Stimulated activated CD8-positive, alpha-beta memory T cell treated with anti-CD3 and anti-CD28 coated beads, Interleukin-4, amount 100 ng/mL, for 48 hours (primary cell): ENCODE measurements at regions not wholly inside any gene's neighbourhood (a gene's known extent, or its start where the extent isn't known, plus 50 kb on each side); places are given as distances from the start of the nearest gene placed in this dataset.
A peak's percentile ranks its signal among the peaks of the same experiment; 100 is the strongest.

Experiments
- DNase-seq: peaks from one replicate; pipeline ENCODE4 v3.0.0-alpha.2; 2020

GRCh38 chr20:63127700-63128364 is 88.1 kb downstream of the YTHDF1 start:
- DNase-seq = no peak

- no peak for DNase-seq
Observed at GRCh38 chr20:63126876-63127699, 88.8 kb downstream of the YTHDF1 start.

GRCh38 chr20:63125838-63126601 is 89.9 kb downstream of the YTHDF1 start:
- DNase-seq = no peak

- DNase-seq = no peak
Observed at GRCh38 chr20:63125581-63125837, 90.4 kb downstream of the YTHDF1 start.

- no peak for DNase-seq
Observed at GRCh38 chr20:63124782-63125580, 91.0 kb downstream of the YTHDF1 start.

- DNase-seq = no peak
Observed at GRCh38 chr20:63124092-63124781, 91.7 kb downstream of the YTHDF1 start.

GRCh38 chr20:63123331-63123741 is 92.6 kb downstream of the YTHDF1 start:
- no peak for DNase-seq

- no peak for DNase-seq
Observed at GRCh38 chr20:63122626-63123025, 93.3 kb downstream of the YTHDF1 start.

- no peak for DNase-seq
Observed at GRCh38 chr20:63121749-63122405, 94.1 kb downstream of the YTHDF1 start.

GRCh38 chr20:63121246-63121645 is 94.7 kb downstream of the YTHDF1 start:
- no peak for DNase-seq

GRCh38 chr20:63120808-63121090 is 95.2 kb downstream of the YTHDF1 start:
- DNase-seq = no peak

- no peak for DNase-seq
Observed at GRCh38 chr20:63119963-63120807, 95.7 kb downstream of the YTHDF1 start.

- no peak for DNase-seq
Observed at GRCh38 chr20:63119121-63119962, 96.6 kb downstream of the YTHDF1 start.

- no peak for DNase-seq
Observed at GRCh38 chr20:63118303-63119120, 97.4 kb downstream of the YTHDF1 start.

- DNase-seq = no peak
Observed at GRCh38 chr20:63117661-63118302, 98.1 kb downstream of the YTHDF1 start.

GRCh38 chr20:63117151-63117550 is 98.8 kb downstream of the YTHDF1 start:
- DNase-seq = no peak

- DNase-seq = peak; percentile 36
Observed at GRCh38 chr20:63116412-63117106, 99.4 kb downstream of the YTHDF1 start.
